ENCODE measurements at regions not wholly inside any gene's neighbourhood (a gene's known extent, or its start where the extent isn't known, plus 50 kb on each side); places are given as distances from the start of the nearest gene placed in this dataset.

GRCh38 chr12:92502417-92503028 is 200.3 kb upstream of the PLEKHG7 start:
- ATAC-seq (peak; percentile 35 to 72 (median 52)), DNase-seq (peak in 1 of 3 donors; percentile 53)
- intact Hi-C loops (cut with DNase I) = loop anchor here in 1 of 2 donors (5.0 kb wide), 1 partner anchor 45 kb away; no protein-coding TSS in a partner anchor
- peak overlapping the region; percentile 86 to 97 (median 92) for H3K27ac ChIP-seq
- H3K36me3 ChIP-seq = no peaks in the 10 kb centered on the region
- no peaks in the 10 kb centered on the region for H3K9me3 ChIP-seq
- peaks cover 0 to 45% (median 17%) of the 10 kb centered on the region in 4 donors for H3K4me1 ChIP-seq
- WGBS (ENCODE audit: insufficient coverage, low coverage, low lambda C conversion rate, missing lambda C conversion rate) = 18% methylated on average over 3 of the region's 3 CpGs
- TF ChIP-seq POLR2A (IDR thresholded peaks at IDR 0.05) = no peak
- peak; percentile 33 to 63 (median 51) for TF ChIP-seq CTCF (IDR thresholded peaks at IDR 0.05)
- peak overlapping the region; percentile 30 to 50 (median 44) for H3K4me3 ChIP-seq
- no peaks in the 10 kb centered on the region for H3K27me3 ChIP-seq

- no peaks in the 10 kb centered on the region for H3K9me3 ChIP-seq
- peaks cover 0 to 5% (median 2%) of the 10 kb centered on the region in 4 donors for H3K4me1 ChIP-seq
- H3K4me3 ChIP-seq = no peak overlapping the region
- no peak for TF ChIP-seq CTCF (IDR thresholded peaks at IDR 0.05)
- no peak for TF ChIP-seq POLR2A (IDR thresholded peaks at IDR 0.05)
- H3K27ac ChIP-seq = no peak overlapping the region
- WGBS (ENCODE audit: insufficient coverage, low coverage, low lambda C conversion rate, missing lambda C conversion rate) = 67% methylated on average over 1 of the region's 1 CpG
- H3K27me3 ChIP-seq = no peaks in the 10 kb centered on the region
- intact Hi-C loops (cut with DNase I) = no loop called here
- ATAC-seq (no peak), DNase-seq (no peak)
- no peaks in the 10 kb centered on the region for H3K36me3 ChIP-seq
Measured at GRCh38 chr12:92496790-92497189, 206.0 kb upstream of the PLEKHG7 start.

DNA sequence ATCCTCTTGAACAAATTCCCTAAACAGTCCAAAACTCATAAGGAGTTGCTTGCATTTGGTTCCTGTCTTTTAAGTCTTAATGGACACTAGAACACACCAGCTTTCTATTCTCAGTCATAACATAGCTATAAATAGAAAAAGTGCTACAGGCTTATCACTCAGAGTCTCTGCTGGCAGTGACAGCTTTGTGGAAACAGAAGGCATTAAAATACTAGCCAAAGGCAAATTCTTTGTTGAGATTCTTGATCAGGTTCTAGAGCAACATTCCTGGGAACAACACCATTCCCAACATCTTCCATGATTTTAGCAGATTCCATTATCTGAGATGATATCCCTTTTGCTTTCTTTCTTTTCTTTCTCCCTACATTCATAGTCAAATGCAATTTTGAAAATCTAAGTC is 207.7 kb upstream of the PLEKHG7 start:
- Histone ChIP-seq H3K9me3 (no peaks in the 10 kb centered on the region), H3K27ac (no peak overlapping the region), H3K4me1 (no peaks in the 10 kb centered on the region), H3K4me3 (no peak overlapping the region), H3K27me3 (no peaks in the 10 kb centered on the region), H3K36me3 (no peaks in the 10 kb centered on the region)
- DNase-seq (no peak), ATAC-seq (no peak)
- TF ChIP-seq POLR2A (IDR thresholded peaks at IDR 0.05) (no peak), CTCF (IDR thresholded peaks at IDR 0.05) (no peak)
- intact Hi-C loops (cut with DNase I) = no loop called here

- TF ChIP-seq CTCF (IDR thresholded peaks at IDR 0.05) = no peak
- no peak for TF ChIP-seq POLR2A (IDR thresholded peaks at IDR 0.05)
- intact Hi-C loops (cut with DNase I) = no loop called here
- ATAC-seq = no peak
Measured at GRCh38 chr12:92493816-92494215, 209.0 kb upstream of the PLEKHG7 start.

GRCh38 chr12:92492995-92493394 is 209.8 kb upstream of the PLEKHG7 start:
- intact Hi-C loops (cut with DNase I) = no loop called here
- WGBS (ENCODE audit: insufficient coverage, low coverage, low lambda C conversion rate, missing lambda C conversion rate) = 83% methylated on average over 2 of the region's 2 CpGs
- H3K4me1 ChIP-seq = no peaks in the 10 kb centered on the region
- H3K4me3 ChIP-seq = no peak overlapping the region
- H3K27ac ChIP-seq = no peak overlapping the region
- H3K36me3 ChIP-seq = no peaks in the 10 kb centered on the region
- H3K9me3 ChIP-seq = no peaks in the 10 kb centered on the region
- TF ChIP-seq CTCF (IDR thresholded peaks at IDR 0.05) (no peak), POLR2A (IDR thresholded peaks at IDR 0.05) (no peak)
- ATAC-seq (no peak), DNase-seq (no peak)
- no peaks in the 10 kb centered on the region for H3K27me3 ChIP-seq

More at GRCh38 chr12:92493816-92494215, 209.0 kb upstream of the PLEKHG7 start:
- Histone ChIP-seq H3K27me3 (no peaks in the 10 kb centered on the region), H3K4me1 (no peaks in the 10 kb centered on the region), H3K4me3 (no peak overlapping the region), H3K36me3 (no peaks in the 10 kb centered on the region), H3K27ac (no peak overlapping the region), H3K9me3 (no peaks in the 10 kb centered on the region)
- no peak for DNase-seq
